ENCODE measurements at regions not wholly inside any gene's neighbourhood (a gene's known extent, or its start where the extent isn't known, plus 50 kb on each side); places are given as distances from the start of the nearest gene placed in this dataset.

GRCh38 chr18:39746201-39746600 is 2180.6 kb upstream of the CELF4 start:
- BruUV-seq (replicated peaks), result no TSS peak
- H3K4me2 ChIP-seq (ENCODE audit: insufficient read depth, low read length), result no peak overlapping the region
- H3K4me1 ChIP-seq (ENCODE audit: control insufficient read depth, extremely low read depth, insufficient read depth, low read length), result no peaks in the 10 kb centered on the region
- no peaks in the 10 kb centered on the region for H3K79me2 ChIP-seq (ENCODE audit: control insufficient read depth, insufficient read depth, low read length)
- TF ChIP-seq MAX (IDR thresholded peaks at IDR 0.05; ENCODE audit: insufficient read depth, insufficient read length) (no peak), FOS (IDR thresholded peaks at IDR 0.05; ENCODE audit: borderline replicate concordance, insufficient read depth, low read length) (no peak), JUN (IDR thresholded peaks at IDR 0.05; ENCODE audit: borderline replicate concordance, insufficient read depth, insufficient read length, low read depth) (no peak), POLR2AphosphoS5 (IDR thresholded peaks at IDR 0.05; ENCODE audit: insufficient read depth, low read depth, low read length) (no peak), GATA2 (IDR thresholded peaks at IDR 0.05; ENCODE audit: insufficient read depth, insufficient read length, low read depth, low read length) (no peak), POLR2A (IDR thresholded peaks at IDR 0.05; ENCODE audit: low read depth, low read length) (no peak), EZH2 (IDR thresholded peaks at IDR 0.05; ENCODE audit: borderline replicate concordance, low read depth, low read length, severe bottlenecking) (no peak)
- TF ChIP-seq, protein P1, sequence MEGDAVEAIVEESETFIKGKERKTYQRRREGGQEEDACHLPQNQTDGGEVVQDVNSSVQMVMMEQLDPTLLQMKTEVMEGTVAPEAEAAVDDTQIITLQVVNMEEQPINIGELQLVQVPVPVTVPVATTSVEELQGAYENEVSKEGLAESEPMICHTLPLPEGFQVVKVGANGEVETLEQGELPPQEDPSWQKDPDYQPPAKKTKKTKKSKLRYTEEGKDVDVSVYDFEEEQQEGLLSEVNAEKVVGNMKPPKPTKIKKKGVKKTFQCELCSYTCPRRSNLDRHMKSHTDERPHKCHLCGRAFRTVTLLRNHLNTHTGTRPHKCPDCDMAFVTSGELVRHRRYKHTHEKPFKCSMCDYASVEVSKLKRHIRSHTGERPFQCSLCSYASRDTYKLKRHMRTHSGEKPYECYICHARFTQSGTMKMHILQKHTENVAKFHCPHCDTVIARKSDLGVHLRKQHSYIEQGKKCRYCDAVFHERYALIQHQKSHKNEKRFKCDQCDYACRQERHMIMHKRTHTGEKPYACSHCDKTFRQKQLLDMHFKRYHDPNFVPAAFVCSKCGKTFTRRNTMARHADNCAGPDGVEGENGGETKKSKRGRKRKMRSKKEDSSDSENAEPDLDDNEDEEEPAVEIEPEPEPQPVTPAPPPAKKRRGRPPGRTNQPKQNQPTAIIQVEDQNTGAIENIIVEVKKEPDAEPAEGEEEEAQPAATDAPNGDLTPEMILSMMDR (IDR thresholded peaks at IDR 0.05; ENCODE audit: extremely low read depth in 1 of 2, insufficient read depth in 1 of 2, low read depth in 1 of 2, low read length in 2 of 2), result no peak
- no peak overlapping the region for H3K4me3 ChIP-seq (replicated peaks in 1 of 3; ENCODE audit: insufficient read depth in 1 of 3, low read depth in 1 of 3, low read length in 3 of 3)
- H3K36me3 ChIP-seq (ENCODE audit: control insufficient read depth in 2 of 2, extremely low read depth in 1 of 2, insufficient read depth in 2 of 2, low read length in 2 of 2), result no peaks in the 10 kb centered on the region
- DNase-seq (ENCODE audit: low read depth, low spot score), result no peak
- no peak overlapping the region for H3K9ac ChIP-seq (replicated peaks; ENCODE audit: extremely low read depth, insufficient read depth, low read length)
- ChIA-PET CTCF (no interaction called here), POLR2A (no interaction called here)
- H2AFZ ChIP-seq (ENCODE audit: low read depth, low read length), result no peak overlapping the region
- dilution Hi-C loops (cut with MboI; ENCODE audit: extremely low pct_ligation_motif_present, low sequenced_read_pairs), result no loop called here
- H3K9me1 ChIP-seq (replicated peaks; ENCODE audit: control insufficient read depth, extremely low read depth, insufficient read depth, low read length), result no peaks in the 10 kb centered on the region
- intact Hi-C loops (cut with micrococcal nuclease), result no loop called here
- no peak overlapping the region for H3K27ac ChIP-seq (ENCODE audit: insufficient read depth, low read depth, low read length)
- no peak for FAIRE-seq
- H3K27me3 ChIP-seq (ENCODE audit: control insufficient read depth in 2 of 2, insufficient read depth in 2 of 2, low read length in 2 of 2), result no peaks in the 10 kb centered on the region
- H4K20me1 ChIP-seq (replicated peaks; ENCODE audit: control insufficient read depth, extremely low read depth, insufficient read depth, low read length), result no peaks in the 10 kb centered on the region
- no peaks in the 10 kb centered on the region for H3K9me3 ChIP-seq (replicated peaks; ENCODE audit: control insufficient read depth, insufficient read depth, low read length)

Data from endothelial cell of umbilical vein (primary cell).